ENCODE measurements at regions not wholly inside any gene's neighbourhood (a gene's known extent, or its start where the extent isn't known, plus 50 kb on each side); places are given as distances from the start of the nearest gene placed in this dataset.

GRCh38 chr10:94077042-94077441 is 83.3 kb downstream of the PLCE1 start:
- H3K4me2 ChIP-seq, result no peak overlapping the region; the same call in 2 of the 3 replicates
- DNase-seq (ENCODE audit: low read depth in 1 of 2, low spot score in 1 of 2) (no peak), ATAC-seq (peak in 1 of 2 experiments; percentile 18; a peak in 2 of 6 replicates), FAIRE-seq (no peak)
- peak overlapping the region in 1 of 2 experiments; percentile 62; a peak in 4 of 6 replicates for H3K27ac ChIP-seq
- peaks cover 11% of the 10 kb centered on the region; the same call in 1 of the 3 replicates for H3K9me3 ChIP-seq
- H3K4me3 ChIP-seq, result no peak overlapping the region
- 59% methylated on average over 4 of the region's 4 CpGs for WGBS (ENCODE audit: missing lambda C conversion rate)
- ChIA-PET POLR2A (interaction anchor here (1.0 kb wide), 1 partner anchor 160 kb away, joined by 3 read pairs; no protein-coding TSS in a partner anchor), CTCF (interaction anchor here (0.6 to 2.6 kb wide), 38 partner anchors 9 to 368 kb away, joined by 3 to 16 read pairs (median 4); no protein-coding TSS in a partner anchor)
- peaks cover 30% of the 10 kb centered on the region for H3K4me1 ChIP-seq
- TF ChIP-seq POLR2AphosphoS2 (conservative IDR thresholded peaks at IDR 0.05; ENCODE audit: low read length) (no peak), GATA3 (IDR thresholded peaks at IDR 0.05; ENCODE audit: borderline replicate concordance) (no peak), RAD21 (conservative IDR thresholded peaks at IDR 0.05 in 1 of 2, IDR thresholded peaks at IDR 0.05 in 1 of 2) (no peak), FOSL2 (IDR thresholded peaks at IDR 0.05) (no peak), FOSL2 (CRISPR knock-in tag; IDR thresholded peaks at IDR 0.05) (no peak), HOXB13 (CRISPR knock-in tag; IDR thresholded peaks at IDR 0.05; ENCODE audit: low read depth) (no peak), HES2 (IDR thresholded peaks at IDR 0.05) (no peak), NFE2L2 (conservative IDR thresholded peaks at IDR 0.05; ENCODE audit: low read length) (no peak), CHD4 (IDR thresholded peaks at IDR 0.05; ENCODE audit: borderline replicate concordance) (no peak), MAZ (IDR thresholded peaks at IDR 0.05; ENCODE audit: borderline replicate concordance, low read depth, low read length) (no peak), JUNB (IDR thresholded peaks at IDR 0.05) (no peak), FOSB (CRISPR knock-in tag; IDR thresholded peaks at IDR 0.05) (no peak), ZFP36 (IDR thresholded peaks at IDR 0.05; ENCODE audit: borderline replicate concordance, partially characterized antibody) (no peak), SREBF2 (IDR thresholded peaks at IDR 0.05) (no peak), HOXA7 (CRISPR knock-in tag; IDR thresholded peaks at IDR 0.05) (no peak), RCOR1 (IDR thresholded peaks at IDR 0.05; ENCODE audit: low read depth, low read length) (no peak), MAFK (IDR thresholded peaks at IDR 0.05; ENCODE audit: partially characterized antibody) (no peak)
- TF ChIP-seq, protein P1, sequence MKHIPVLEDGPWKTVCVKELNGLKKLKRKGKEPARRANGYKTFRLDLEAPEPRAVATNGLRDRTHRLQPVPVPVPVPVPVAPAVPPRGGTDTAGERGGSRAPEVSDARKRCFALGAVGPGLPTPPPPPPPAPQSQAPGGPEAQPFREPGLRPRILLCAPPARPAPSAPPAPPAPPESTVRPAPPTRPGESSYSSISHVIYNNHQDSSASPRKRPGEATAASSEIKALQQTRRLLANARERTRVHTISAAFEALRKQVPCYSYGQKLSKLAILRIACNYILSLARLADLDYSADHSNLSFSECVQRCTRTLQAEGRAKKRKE (CRISPR knock-in tag; IDR thresholded peaks at IDR 0.05; ENCODE audit: low read depth), result no peak
- TF ChIP-seq, protein P2, sequence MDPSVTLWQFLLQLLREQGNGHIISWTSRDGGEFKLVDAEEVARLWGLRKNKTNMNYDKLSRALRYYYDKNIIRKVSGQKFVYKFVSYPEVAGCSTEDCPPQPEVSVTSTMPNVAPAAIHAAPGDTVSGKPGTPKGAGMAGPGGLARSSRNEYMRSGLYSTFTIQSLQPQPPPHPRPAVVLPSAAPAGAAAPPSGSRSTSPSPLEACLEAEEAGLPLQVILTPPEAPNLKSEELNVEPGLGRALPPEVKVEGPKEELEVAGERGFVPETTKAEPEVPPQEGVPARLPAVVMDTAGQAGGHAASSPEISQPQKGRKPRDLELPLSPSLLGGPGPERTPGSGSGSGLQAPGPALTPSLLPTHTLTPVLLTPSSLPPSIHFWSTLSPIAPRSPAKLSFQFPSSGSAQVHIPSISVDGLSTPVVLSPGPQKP (IDR thresholded peaks at IDR 0.05; ENCODE audit: low read depth, low read length), result no peak

DNA sequence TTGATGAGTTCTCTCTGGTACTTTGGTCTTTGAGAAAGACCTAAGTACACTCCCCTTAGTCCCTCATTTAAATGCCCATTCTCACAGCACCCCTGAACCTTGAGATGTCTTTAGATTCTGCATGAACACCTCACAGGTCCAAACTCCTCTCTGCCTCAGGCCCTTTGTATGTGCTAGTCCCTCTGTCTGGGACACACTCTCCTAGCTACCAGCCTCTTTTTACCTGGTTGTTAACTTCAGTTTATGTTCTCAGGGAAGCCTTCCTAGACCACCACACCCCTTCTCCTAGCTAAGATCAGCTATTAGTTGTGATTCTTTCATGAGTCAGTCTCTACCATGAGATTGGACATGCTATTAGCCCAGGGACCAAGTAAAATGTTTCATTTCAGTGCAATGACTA is 86.4 kb downstream of the PLCE1 start:
- H3K4me2 ChIP-seq, result no peak overlapping the region
- TF ChIP-seq HOXB13 (CRISPR knock-in tag; IDR thresholded peaks at IDR 0.05; ENCODE audit: low read depth), result no peak
- H3K4me3 ChIP-seq, result no peak overlapping the region
- H3K9me3 ChIP-seq, result peaks cover 11% of the 10 kb centered on the region; the same call in 1 of the 3 replicates
- peaks cover 30% of the 10 kb centered on the region for H3K4me1 ChIP-seq
- ChIA-PET POLR2A (no interaction called here), CTCF (interaction anchor here (1.1 to 2.1 kb wide), 4 partner anchors 10 to 240 kb away, joined by 3 to 9 read pairs (median 4); no protein-coding TSS in a partner anchor)
- ATAC-seq, result no peak
- H3K27ac ChIP-seq, result no peak overlapping the region
- FAIRE-seq, result no peak
- DNase-seq (ENCODE audit: low read depth in 1 of 2, low spot score in 1 of 2), result no peak

DNA sequence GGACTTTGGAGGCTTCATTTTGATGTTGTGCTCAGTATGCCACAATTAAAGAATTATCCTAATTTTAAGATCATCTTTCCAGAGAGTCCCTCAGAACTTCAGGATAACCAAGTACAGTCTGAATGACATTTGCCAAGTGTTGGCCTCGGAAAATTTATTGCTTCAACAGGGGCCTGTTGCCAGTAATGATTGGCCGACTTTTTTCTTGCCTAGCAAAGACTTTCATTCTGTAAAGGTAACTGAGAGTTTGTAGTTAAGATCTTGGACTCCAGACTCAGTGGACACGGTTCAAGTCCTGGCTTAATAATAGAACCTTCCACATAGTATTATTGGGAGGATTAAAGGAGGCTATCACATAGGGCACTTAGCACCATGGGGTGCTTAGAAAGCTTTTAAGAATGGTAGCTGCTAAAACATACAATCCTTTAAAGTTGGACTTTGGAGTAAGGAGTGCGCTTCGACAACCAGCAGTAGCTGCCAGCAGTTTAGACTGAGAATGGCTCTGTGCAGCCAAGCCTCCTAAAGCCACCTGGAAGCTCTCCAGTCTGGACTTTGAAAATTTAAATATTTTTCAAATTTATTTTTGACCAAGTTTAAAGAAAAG is 90.0 kb downstream of the PLCE1 start:
- TF ChIP-seq EP300 (IDR thresholded peaks at IDR 0.05), result no peak
- TF ChIP-seq ESRRA (IDR thresholded peaks at IDR 0.05; ENCODE audit: borderline replicate concordance, low read length), result no peak
- no peak for TF ChIP-seq NPAS2 (CRISPR knock-in tag; IDR thresholded peaks at IDR 0.05; ENCODE audit: borderline replicate concordance)
- no peak for TF ChIP-seq CBX8 (IDR thresholded peaks at IDR 0.05)
- TF ChIP-seq POLR2AphosphoS2 (conservative IDR thresholded peaks at IDR 0.05; ENCODE audit: low read length), result no peak
- TF ChIP-seq TFCP2L1 (CRISPR knock-in tag; IDR thresholded peaks at IDR 0.05), result no peak
- no peak for TF ChIP-seq HES2 (IDR thresholded peaks at IDR 0.05)
- TF ChIP-seq PHF8 (IDR thresholded peaks at IDR 0.05; ENCODE audit: borderline replicate concordance, low read depth), result no peak
- TF ChIP-seq CHD2 (IDR thresholded peaks at IDR 0.05; ENCODE audit: low read length, partially characterized antibody), result no peak
- TF ChIP-seq MAFK (IDR thresholded peaks at IDR 0.05; ENCODE audit: partially characterized antibody), result no peak
- TF ChIP-seq ZC3H11A (IDR thresholded peaks at IDR 0.05), result no peak
- no peak for TF ChIP-seq EHMT2 (IDR thresholded peaks at IDR 0.05; ENCODE audit: low read depth)
- Histone ChIP-seq H3K4me2 (no peak overlapping the region), H3K4me3 (no peak overlapping the region), H3K27ac (peak overlapping the region in 1 of 2 experiments; percentile 15; a peak in 1 of 6 replicates), H3K4me1 (peaks cover 13% of the 10 kb centered on the region), H3K9me3 (peaks cover 11% of the 10 kb centered on the region; the same call in 1 of the 3 replicates)
- CTCF ChIA-PET, result interaction anchor here (1.7 kb wide), 1 partner anchor 15 kb away, joined by 5 read pairs; no protein-coding TSS in a partner anchor
- DNase-seq (ENCODE audit: low read depth in 1 of 2, low spot score in 1 of 2), result no peak
- ATAC-seq, result no peak; a peak in 1 of 6 replicates
- FAIRE-seq, result no peak
- POLR2A ChIA-PET, result no interaction called here
- WGBS (ENCODE audit: missing lambda C conversion rate), result 86% methylated on average over 5 of the region's 5 CpGs

All from A549 (cell line).